Fibroblast of lung (primary cell): ENCODE measurements at regions not wholly inside any gene's neighbourhood (a gene's known extent, or its start where the extent isn't known, plus 50 kb on each side); places are given as distances from the start of the nearest gene placed in this dataset.

ENCODE experiments used
- CTCF ChIP-seq, 2 donors: IDR thresholded peaks in 1 of 2; conservative IDR thresholded peaks in 1 of 2; 1 replicate in 1 of 2; 2 replicates in 1 of 2; pipeline ENCODE4 v1.5.1; 2011 to 2012; ENCODE audit warnings: low read length in 2 of 2, control low read depth in 1 of 2, inconsistent platforms in 1 of 2, low read depth in 1 of 2, mild to moderate bottlenecking in 1 of 2
- EZH2 ChIP-seq: IDR thresholded peaks from 2 replicates; pipeline ENCODE4 v1.5.1; 2012; ENCODE audit warnings: low read length, control low read depth, mild to moderate bottlenecking; ENCODE audit errors: missing control alignments

GRCh38 chr10:121414366-121415062 is 183.7 kb downstream of the FGFR2 start:
- TF ChIP-seq CTCF (conservative IDR thresholded peaks at IDR 0.05 in 1 of 2, IDR thresholded peaks at IDR 0.05 in 1 of 2; ENCODE audit: low read depth in 1 of 2, low read length in 2 of 2), result no peak
- TF ChIP-seq EZH2, result no peak
